ENCODE measurements at regions not wholly inside any gene's neighbourhood (a gene's known extent, or its start where the extent isn't known, plus 50 kb on each side); places are given as distances from the start of the nearest gene placed in this dataset.

DNA sequence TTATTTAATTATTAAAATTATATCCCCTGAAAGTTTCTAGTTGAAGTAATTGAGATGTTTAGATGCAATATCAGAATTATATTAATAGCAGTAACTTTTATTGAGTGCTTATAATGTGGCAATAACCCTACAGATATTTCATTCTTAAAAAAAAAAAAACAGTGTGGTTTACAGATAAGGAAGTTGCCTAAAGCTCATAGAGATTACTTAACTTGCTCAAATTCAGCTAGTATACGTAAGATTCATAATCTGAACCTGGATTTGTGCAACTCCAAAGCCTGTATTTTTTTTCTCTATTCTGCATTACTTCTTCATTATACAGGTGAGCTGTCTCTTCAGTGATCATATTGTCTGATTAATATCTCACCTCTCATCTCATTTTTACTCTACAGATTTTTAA is 156.0 kb upstream of the PTBP2 start:
- Histone ChIP-seq H3K27me3 (ENCODE audit: control insufficient read depth in 2 of 2, insufficient read depth in 2 of 2, low read length in 2 of 2) (no peaks in the 10 kb centered on the region), H2AFZ (ENCODE audit: insufficient read depth, low read depth, low read length, poor library complexity, severe bottlenecking) (no peak overlapping the region), H4K20me1 (ENCODE audit: insufficient read depth, low read length) (no peaks in the 10 kb centered on the region), H3K4me2 (replicated peaks; ENCODE audit: extremely low read depth, low read length, poor library complexity, severe bottlenecking) (no peak overlapping the region), H3K4me3 (replicated peaks in 1 of 3; ENCODE audit: low read depth in 2 of 3, low read length in 3 of 3) (no peak overlapping the region), H3K79me2 (ENCODE audit: insufficient read depth, low read length) (no peaks in the 10 kb centered on the region), H3K4me1 (ENCODE audit: control insufficient read depth in 1 of 2, insufficient read depth in 2 of 2, low read length in 2 of 2) (peaks cover 17% of the 10 kb centered on the region in 2 donors), H3K36me3 (replicated peaks in 1 of 2; ENCODE audit: control insufficient read depth in 1 of 2, insufficient read depth in 2 of 2, low read length in 2 of 2) (no peaks in the 10 kb centered on the region), H3K9me3 (replicated peaks in 1 of 2; ENCODE audit: control insufficient read depth in 1 of 2, insufficient read depth in 1 of 2, low read length in 2 of 2) (no peaks in the 10 kb centered on the region), H3K9ac (ENCODE audit: insufficient read depth, low read length, poor library complexity, severe bottlenecking) (no peak overlapping the region), H3K27ac (ENCODE audit: low read depth in 1 of 2, low read length in 2 of 2) (no peak overlapping the region)
- Mint-ChIP-seq H3K4me3 (no peak overlapping the region), H3K27me3 (ENCODE audit: low read depth in 3 of 3) (peaks cover 0 to 2% (median 0%) of the 10 kb centered on the region in 3 donors), H3K27ac (peak overlapping the region in 1 of 7 donors; percentile 25), H3K9me3 (peaks cover 0 to 2% (median 0%) of the 10 kb centered on the region in 7 donors), H3K4me1 (peaks cover 15% of the 10 kb centered on the region), H3K36me3 (no peaks in the 10 kb centered on the region)
- peak; percentile 1 to 54 (median 33) for DNase-seq
- intact Hi-C loops (cut with micrococcal nuclease) = no loop called here
- TF ChIP-seq, protein P1, sequence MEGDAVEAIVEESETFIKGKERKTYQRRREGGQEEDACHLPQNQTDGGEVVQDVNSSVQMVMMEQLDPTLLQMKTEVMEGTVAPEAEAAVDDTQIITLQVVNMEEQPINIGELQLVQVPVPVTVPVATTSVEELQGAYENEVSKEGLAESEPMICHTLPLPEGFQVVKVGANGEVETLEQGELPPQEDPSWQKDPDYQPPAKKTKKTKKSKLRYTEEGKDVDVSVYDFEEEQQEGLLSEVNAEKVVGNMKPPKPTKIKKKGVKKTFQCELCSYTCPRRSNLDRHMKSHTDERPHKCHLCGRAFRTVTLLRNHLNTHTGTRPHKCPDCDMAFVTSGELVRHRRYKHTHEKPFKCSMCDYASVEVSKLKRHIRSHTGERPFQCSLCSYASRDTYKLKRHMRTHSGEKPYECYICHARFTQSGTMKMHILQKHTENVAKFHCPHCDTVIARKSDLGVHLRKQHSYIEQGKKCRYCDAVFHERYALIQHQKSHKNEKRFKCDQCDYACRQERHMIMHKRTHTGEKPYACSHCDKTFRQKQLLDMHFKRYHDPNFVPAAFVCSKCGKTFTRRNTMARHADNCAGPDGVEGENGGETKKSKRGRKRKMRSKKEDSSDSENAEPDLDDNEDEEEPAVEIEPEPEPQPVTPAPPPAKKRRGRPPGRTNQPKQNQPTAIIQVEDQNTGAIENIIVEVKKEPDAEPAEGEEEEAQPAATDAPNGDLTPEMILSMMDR (IDR thresholded peaks at IDR 0.05) = no peak
- no CpG with 5 or more reads among the region's 1 CpG for WGBS (ENCODE audit: insufficient coverage)

DNA sequence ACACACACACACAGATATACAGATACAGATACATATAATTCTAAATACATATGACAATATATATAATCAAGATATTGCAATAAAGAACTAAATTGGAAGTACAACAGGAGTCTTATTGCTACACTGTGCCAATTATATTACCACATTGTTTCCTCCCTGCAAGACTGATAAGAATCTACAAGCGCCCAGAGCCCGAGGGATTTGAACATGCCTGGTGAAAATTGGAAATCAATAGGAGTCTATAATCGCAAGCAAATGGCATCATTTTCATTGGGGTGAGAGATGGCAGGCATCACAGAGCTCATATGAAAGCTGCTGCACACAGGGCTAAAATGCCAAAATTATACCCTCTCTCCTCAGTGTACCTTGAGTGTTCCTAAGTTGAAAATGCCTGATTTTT is 152.9 kb upstream of the PTBP2 start:
- Mint-ChIP-seq H3K36me3 (no peaks in the 10 kb centered on the region), H3K4me3 (no peak overlapping the region), H3K4me1 (peaks cover 12% of the 10 kb centered on the region), H3K9me3 (peaks cover 0 to 8% (median 3%) of the 10 kb centered on the region in 7 donors), H3K27ac (no peak overlapping the region), H3K27me3 (ENCODE audit: low read depth in 3 of 3) (peaks cover 0 to 3% (median 0%) of the 10 kb centered on the region in 3 donors)
- WGBS (ENCODE audit: insufficient coverage) = no CpG with 5 or more reads among the region's 3 CpGs
- Histone ChIP-seq H3K9me3 (replicated peaks in 1 of 2; ENCODE audit: control insufficient read depth in 1 of 2, insufficient read depth in 1 of 2, low read length in 2 of 2) (peaks cover 0 to 5% of the 10 kb centered on the region in 2 donors), H3K4me2 (replicated peaks; ENCODE audit: extremely low read depth, low read length, poor library complexity, severe bottlenecking) (no peak overlapping the region), H3K27me3 (ENCODE audit: control insufficient read depth in 2 of 2, insufficient read depth in 2 of 2, low read length in 2 of 2) (no peaks in the 10 kb centered on the region), H3K27ac (ENCODE audit: low read depth in 1 of 2, low read length in 2 of 2) (no peak overlapping the region), H4K20me1 (ENCODE audit: insufficient read depth, low read length) (no peaks in the 10 kb centered on the region), H3K36me3 (replicated peaks in 1 of 2; ENCODE audit: control insufficient read depth in 1 of 2, insufficient read depth in 2 of 2, low read length in 2 of 2) (no peaks in the 10 kb centered on the region), H3K4me3 (replicated peaks in 1 of 3; ENCODE audit: low read depth in 2 of 3, low read length in 3 of 3) (no peak overlapping the region), H3K79me2 (ENCODE audit: insufficient read depth, low read length) (no peaks in the 10 kb centered on the region), H3K4me1 (ENCODE audit: control insufficient read depth in 1 of 2, insufficient read depth in 2 of 2, low read length in 2 of 2) (peaks cover 11% of the 10 kb centered on the region in 2 donors), H3K9ac (ENCODE audit: insufficient read depth, low read length, poor library complexity, severe bottlenecking) (no peak overlapping the region), H2AFZ (ENCODE audit: insufficient read depth, low read depth, low read length, poor library complexity, severe bottlenecking) (no peak overlapping the region)
- intact Hi-C loops (cut with micrococcal nuclease) = no loop called here
- TF ChIP-seq, protein P1 (IDR thresholded peaks at IDR 0.05) = no peak
- DNase-seq = no peak

Data from CD14-positive monocyte (primary cell).